Activated B cell treated with CpG ODN at 0.5 μM for 24 hours (primary cell): ENCODE measurements at regions not wholly inside any gene's neighbourhood (a gene's known extent, or its start where the extent isn't known, plus 50 kb on each side); places are given as distances from the start of the nearest gene placed in this dataset.
A peak's percentile ranks its signal among the peaks of the same experiment; 100 is the strongest.

Source experiments
- ATAC-seq: fragments of 200-7000 bp; cut with Tn5 transposase; one replicate; pipeline ENCODE4 v1.10.0; 2021; ENCODE audit warnings: low read depth, mild to moderate bottlenecking, moderate library complexity
- CTCF ChIA-PET: fragments of 350-600 bp; sonication (Branson Sonifier 250); formaldehyde crosslinking; loops from one replicate; lab custom pipeline; 2021; ENCODE audit warnings: antibody characterized with exemption; lab: Charles Lee
- POLR2A ChIA-PET: fragments of 350-600 bp; sonication (Branson Sonifier 250); formaldehyde crosslinking; loops from one replicate; lab custom pipeline; 2021; ENCODE audit warnings: antibody characterized with exemption; lab: Charles Lee
- DNase-seq: peaks from one replicate; pipeline ENCODE4 v3.0.0; 2022
- H3K27ac Mint-ChIP-seq: one replicate; pipeline ENCODE4 v1.8.0; 2020; ENCODE audit warnings: mixed read lengths
- H3K27me3 Mint-ChIP-seq: one replicate; pipeline ENCODE4 v1.8.0; 2021; ENCODE audit warnings: mixed read lengths
- H3K36me3 Mint-ChIP-seq: one replicate; pipeline ENCODE4 v1.8.0; 2021; ENCODE audit warnings: low read depth, mixed read lengths
- H3K4me1 Mint-ChIP-seq: one replicate; pipeline ENCODE4 v1.8.0; 2021; ENCODE audit warnings: mixed read lengths
- H3K4me3 Mint-ChIP-seq: one replicate; pipeline ENCODE4 v1.8.0; 2020; ENCODE audit warnings: mild to moderate bottlenecking, mixed read lengths
- H3K9me3 Mint-ChIP-seq: one replicate; pipeline ENCODE4 v1.8.0; 2020; ENCODE audit warnings: mixed read lengths
- intact Hi-C: fragments of 100-400 bp; cut with micrococcal nuclease; formaldehyde crosslinking; loops from one replicate; pipeline ENCODE4 v1.15.1; 2024
- TF ChIP-seq, protein P1 (sequence below): fragments of 200-600 bp; IDR thresholded peaks from one replicate; pipeline ENCODE4 v1.8.0; 2022; ENCODE audit warnings: antibody characterized with exemption, mild to moderate bottlenecking

DNA sequence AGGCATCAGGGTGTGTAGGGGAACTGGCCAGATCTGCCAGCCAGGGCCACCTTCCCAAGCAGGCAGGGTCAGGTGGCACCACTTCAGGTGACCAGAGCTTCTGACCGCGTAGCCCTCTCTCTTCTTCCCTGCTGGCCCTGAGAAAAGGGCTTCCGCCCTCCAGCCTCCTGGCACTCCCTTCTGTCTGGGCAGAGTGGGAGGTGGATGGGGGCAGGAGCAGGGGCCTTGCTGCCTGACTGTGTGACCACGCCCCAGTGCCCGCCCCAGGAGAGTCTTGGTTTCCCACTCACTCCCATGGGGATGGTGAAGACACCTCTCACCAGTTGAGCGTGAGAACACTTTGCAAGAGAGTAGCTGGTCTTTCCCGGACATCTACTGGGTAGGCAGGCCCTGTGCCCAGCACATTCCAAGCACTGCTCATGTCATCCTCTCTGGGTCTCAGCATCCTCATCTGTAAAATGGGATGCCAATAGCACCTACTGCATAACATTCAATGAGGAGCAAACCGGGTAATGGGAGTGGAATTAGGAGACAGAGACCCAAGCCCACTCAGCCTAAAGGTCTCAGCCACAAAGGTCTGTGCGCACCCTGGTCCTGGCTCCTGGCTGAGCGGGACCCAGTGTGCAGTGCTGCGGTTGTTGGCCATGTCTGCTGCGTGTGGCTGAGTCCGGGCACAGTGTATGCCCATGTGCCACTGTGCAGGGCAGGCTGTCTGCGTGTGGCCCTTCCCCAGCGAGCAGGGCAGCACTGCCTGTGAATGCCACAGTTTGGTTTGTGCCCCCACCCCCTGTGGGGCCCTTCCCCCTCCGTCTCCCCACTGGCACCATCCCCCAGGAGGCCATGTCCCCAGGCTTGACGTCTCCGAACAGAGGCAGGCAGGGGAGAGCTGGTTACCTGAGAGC lies 179.1 kb upstream of the IER5L start:
- ChIA-PET POLR2A (no interaction called here), CTCF (no interaction called here)
- Mint-ChIP-seq H3K4me3 (no peak overlapping the region), H3K27ac (no peak overlapping the region), H3K36me3 (no peaks in the 10 kb centered on the region), H3K9me3 (no peaks in the 10 kb centered on the region), H3K27me3 (peaks cover 13% of the 10 kb centered on the region), H3K4me1 (peaks cover under 1% of the 10 kb centered on the region)
- TF ChIP-seq, protein P1, sequence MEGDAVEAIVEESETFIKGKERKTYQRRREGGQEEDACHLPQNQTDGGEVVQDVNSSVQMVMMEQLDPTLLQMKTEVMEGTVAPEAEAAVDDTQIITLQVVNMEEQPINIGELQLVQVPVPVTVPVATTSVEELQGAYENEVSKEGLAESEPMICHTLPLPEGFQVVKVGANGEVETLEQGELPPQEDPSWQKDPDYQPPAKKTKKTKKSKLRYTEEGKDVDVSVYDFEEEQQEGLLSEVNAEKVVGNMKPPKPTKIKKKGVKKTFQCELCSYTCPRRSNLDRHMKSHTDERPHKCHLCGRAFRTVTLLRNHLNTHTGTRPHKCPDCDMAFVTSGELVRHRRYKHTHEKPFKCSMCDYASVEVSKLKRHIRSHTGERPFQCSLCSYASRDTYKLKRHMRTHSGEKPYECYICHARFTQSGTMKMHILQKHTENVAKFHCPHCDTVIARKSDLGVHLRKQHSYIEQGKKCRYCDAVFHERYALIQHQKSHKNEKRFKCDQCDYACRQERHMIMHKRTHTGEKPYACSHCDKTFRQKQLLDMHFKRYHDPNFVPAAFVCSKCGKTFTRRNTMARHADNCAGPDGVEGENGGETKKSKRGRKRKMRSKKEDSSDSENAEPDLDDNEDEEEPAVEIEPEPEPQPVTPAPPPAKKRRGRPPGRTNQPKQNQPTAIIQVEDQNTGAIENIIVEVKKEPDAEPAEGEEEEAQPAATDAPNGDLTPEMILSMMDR = no peak
- intact Hi-C loops = no loop called here
- DNase-seq (no peak), ATAC-seq (no peak)

DNA sequence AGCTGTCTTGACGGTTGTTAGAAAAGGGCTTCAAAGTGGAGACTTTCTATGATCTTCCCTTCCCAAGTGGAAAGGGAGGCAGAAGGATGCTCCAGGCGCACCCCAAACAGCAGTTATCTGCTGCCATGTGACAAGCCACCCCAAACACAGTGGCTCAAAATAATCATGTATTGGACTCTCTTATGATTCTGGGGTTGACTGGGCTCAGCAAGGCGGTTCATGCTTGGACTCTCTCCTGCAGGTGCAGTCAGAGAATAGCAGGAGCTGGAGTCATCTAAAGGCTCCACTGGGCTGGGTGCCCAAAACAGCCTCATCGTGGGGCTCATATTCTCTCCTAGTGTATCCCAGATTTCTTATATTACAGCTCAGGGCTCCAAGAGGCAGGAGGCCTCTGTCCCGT lies 177.6 kb upstream of the IER5L start:
- ChIA-PET POLR2A (no interaction called here), CTCF (no interaction called here)
- H3K27ac Mint-ChIP-seq = no peak overlapping the region
- no peaks in the 10 kb centered on the region for H3K36me3 Mint-ChIP-seq
- ATAC-seq = no peak
- DNase-seq = no peak
- intact Hi-C loops = no loop called here
- no peaks in the 10 kb centered on the region for H3K9me3 Mint-ChIP-seq
- H3K4me3 Mint-ChIP-seq = no peak overlapping the region
- TF ChIP-seq, protein P1 = no peak
- peaks cover 3% of the 10 kb centered on the region for H3K4me1 Mint-ChIP-seq
- peaks cover 18% of the 10 kb centered on the region for H3K27me3 Mint-ChIP-seq

DNA sequence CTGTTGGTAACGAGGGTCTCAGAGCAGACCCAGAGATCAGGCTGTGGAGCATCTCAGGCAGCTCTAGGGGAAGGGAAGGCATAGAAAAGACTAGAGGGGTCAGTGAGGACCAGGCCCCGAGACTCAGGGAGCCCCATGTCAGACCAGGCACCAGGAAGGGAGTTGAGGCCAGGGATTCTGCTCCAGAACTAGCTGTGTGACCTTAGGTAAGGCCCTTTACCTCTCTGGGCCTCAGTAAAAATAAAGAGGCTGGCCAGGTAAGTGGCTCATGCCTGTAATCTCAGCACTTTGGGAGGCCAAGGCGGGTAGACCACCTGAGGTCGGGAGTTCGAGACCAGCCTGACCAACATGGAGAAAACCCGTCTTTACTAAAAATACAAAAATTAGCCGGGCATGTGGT lies 176.4 kb upstream of the IER5L start:
- ATAC-seq (no peak), DNase-seq (no peak)
- intact Hi-C loops = no loop called here
- TF ChIP-seq, protein P1 = no peak
- H3K27me3 Mint-ChIP-seq = peaks cover 18% of the 10 kb centered on the region
- H3K27ac Mint-ChIP-seq = no peak overlapping the region
- H3K36me3 Mint-ChIP-seq = no peaks in the 10 kb centered on the region
- ChIA-PET POLR2A (no interaction called here), CTCF (no interaction called here)
- peaks cover 3% of the 10 kb centered on the region for H3K4me1 Mint-ChIP-seq
- no peaks in the 10 kb centered on the region for H3K9me3 Mint-ChIP-seq
- H3K4me3 Mint-ChIP-seq = no peak overlapping the region

DNA sequence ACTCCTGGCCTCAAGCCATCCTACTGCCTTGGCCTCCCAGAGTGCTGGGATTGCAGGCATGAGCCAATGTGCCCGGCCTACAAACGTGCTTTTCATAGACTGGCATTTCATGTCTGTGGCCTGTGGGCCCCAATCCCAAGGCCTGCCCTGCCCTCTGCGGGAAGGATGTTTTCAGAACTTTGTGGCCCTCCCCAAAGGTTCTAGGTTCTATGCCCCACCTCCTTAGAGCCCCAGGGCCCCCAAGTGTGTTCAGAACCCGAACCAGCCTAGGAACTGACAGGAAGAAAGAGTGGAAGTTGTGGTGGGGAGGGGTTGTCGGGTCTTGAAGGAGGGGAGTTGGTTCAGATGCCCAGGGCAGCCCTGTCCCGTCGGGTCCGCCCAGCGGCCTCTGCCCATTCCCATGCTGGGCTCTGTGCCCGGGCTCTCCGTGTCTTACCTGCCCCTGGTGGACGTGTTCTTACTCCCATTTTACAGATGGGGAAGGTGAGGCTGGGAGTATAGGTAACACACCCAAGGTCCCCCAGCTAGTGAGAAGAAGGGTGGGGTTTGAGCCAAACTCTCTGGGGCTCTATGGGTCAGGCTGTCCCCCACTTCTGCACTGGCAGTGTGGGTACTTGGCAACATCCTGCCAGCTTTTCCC lies 175.8 kb upstream of the IER5L start:
- Mint-ChIP-seq H3K27ac (no peak overlapping the region), H3K4me1 (peaks cover 3% of the 10 kb centered on the region), H3K27me3 (peaks cover 16% of the 10 kb centered on the region), H3K9me3 (no peaks in the 10 kb centered on the region), H3K4me3 (no peak overlapping the region), H3K36me3 (no peaks in the 10 kb centered on the region)
- POLR2A ChIA-PET = no interaction called here
- CTCF ChIA-PET = no interaction called here
- TF ChIP-seq, protein P1 = no peak
- intact Hi-C loops = no loop called here
- DNase-seq (no peak), ATAC-seq (no peak)

DNA sequence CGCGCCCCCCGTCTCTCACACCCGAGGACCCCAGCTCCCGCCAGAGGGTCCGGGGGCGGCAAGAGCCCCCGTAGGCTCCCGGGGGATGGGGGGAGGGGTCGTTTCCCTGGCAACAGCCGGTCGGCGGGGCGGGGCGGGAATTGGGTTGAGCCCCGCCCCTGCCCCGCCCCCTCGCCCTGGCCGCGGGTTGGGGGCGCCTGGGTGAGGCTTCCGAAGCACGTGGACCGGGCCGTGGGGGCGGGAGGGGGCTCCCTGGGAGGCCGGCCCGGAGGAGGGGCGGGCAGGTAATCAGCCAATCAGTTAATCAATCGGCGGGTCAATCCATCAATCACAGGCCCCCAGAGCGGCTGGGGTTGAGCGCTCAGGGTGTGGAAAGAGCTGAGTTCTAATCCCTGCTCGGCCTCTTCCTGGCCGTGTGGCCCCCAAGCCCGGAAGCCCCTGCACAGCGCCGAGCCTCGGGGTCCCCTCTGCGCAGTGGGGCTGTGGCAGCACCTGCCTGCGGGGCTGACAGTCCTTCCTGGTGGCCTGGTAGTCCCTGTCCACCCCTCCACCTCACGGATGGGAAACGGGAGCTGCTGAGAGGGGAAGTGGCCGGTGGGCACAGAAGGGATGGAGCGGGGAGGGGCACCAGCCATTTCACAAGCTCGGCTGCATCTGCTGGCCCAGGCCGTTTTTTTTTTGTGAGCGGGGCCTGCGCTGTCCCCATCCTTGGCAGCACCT lies 174.2 kb upstream of the IER5L start:
- ATAC-seq (no peak), DNase-seq (no peak)
- ChIA-PET POLR2A (no interaction called here), CTCF (no interaction called here)
- Mint-ChIP-seq H3K4me1 (peaks cover 3% of the 10 kb centered on the region), H3K4me3 (peak overlapping the region; percentile 37), H3K36me3 (no peaks in the 10 kb centered on the region), H3K27ac (no peak overlapping the region), H3K27me3 (peaks cover 20% of the 10 kb centered on the region), H3K9me3 (no peaks in the 10 kb centered on the region)
- intact Hi-C loops = no loop called here
- TF ChIP-seq, protein P1 = no peak
